NCI-H146 (cell line): ENCODE measurements at regions not wholly inside any gene's neighbourhood (a gene's known extent, or its start where the extent isn't known, plus 50 kb on each side); places are given as distances from the start of the nearest gene placed in this dataset.

Source experiments
- DNase-seq: peaks from one replicate; lab custom pipeline; 2025; lab: John Stamatoyannopoulos, UW

- DNase-seq = no peak
Measured at GRCh38 chr3:44056446-44057240, 185.0 kb upstream of the TOPAZ1 start.

GRCh38 chr3:44058022-44058867 lies 183.4 kb upstream of the TOPAZ1 start:
- DNase-seq = peak; percentile 21

GRCh38 chr3:44058868-44059203 lies 182.8 kb upstream of the TOPAZ1 start:
- no peak for DNase-seq

- no peak for DNase-seq
Measured at GRCh38 chr3:44060164-44060563, 181.5 kb upstream of the TOPAZ1 start.

- DNase-seq = no peak
Measured at GRCh38 chr3:44061268-44061667, 180.4 kb upstream of the TOPAZ1 start.

GRCh38 chr3:44061961-44062360 lies 179.7 kb upstream of the TOPAZ1 start:
- no peak for DNase-seq

GRCh38 chr3:44065311-44066094 lies 176.2 kb upstream of the TOPAZ1 start:
- DNase-seq = no peak

- DNase-seq = no peak
Measured at GRCh38 chr3:44066806-44067205, 174.9 kb upstream of the TOPAZ1 start.

GRCh38 chr3:44067431-44067830 lies 174.3 kb upstream of the TOPAZ1 start:
- no peak for DNase-seq

- no peak for DNase-seq
Measured at GRCh38 chr3:44068753-44069152, 172.9 kb upstream of the TOPAZ1 start.

GRCh38 chr3:44069276-44069675 lies 172.4 kb upstream of the TOPAZ1 start:
- no peak for DNase-seq

GRCh38 chr3:44070841-44071546 lies 170.7 kb upstream of the TOPAZ1 start:
- no peak for DNase-seq

GRCh38 chr3:44072601-44073540 lies 168.8 kb upstream of the TOPAZ1 start:
- no peak for DNase-seq

GRCh38 chr3:44074181-44074580 lies 167.5 kb upstream of the TOPAZ1 start:
- peak; percentile 72 for DNase-seq

GRCh38 chr3:44076221-44076829 lies 165.4 kb upstream of the TOPAZ1 start:
- DNase-seq = peak; percentile 59

- DNase-seq = peak; percentile 9
Measured at GRCh38 chr3:44077267-44077666, 164.4 kb upstream of the TOPAZ1 start.

- DNase-seq = no peak
Measured at GRCh38 chr3:44078863-44079262, 162.8 kb upstream of the TOPAZ1 start.

- DNase-seq = no peak
Measured at GRCh38 chr3:44079916-44080315, 161.8 kb upstream of the TOPAZ1 start.

- DNase-seq = no peak
Measured at GRCh38 chr3:44080474-44081072, 161.1 kb upstream of the TOPAZ1 start.

GRCh38 chr3:44090036-44090435 lies 151.7 kb upstream of the TOPAZ1 start:
- no peak for DNase-seq
